G401.6 (cell line): ENCODE measurements at regions not wholly inside any gene's neighbourhood (a gene's known extent, or its start where the extent isn't known, plus 50 kb on each side); places are given as distances from the start of the nearest gene placed in this dataset.
"Not testable (repeated sequence)": the region's sequence is repeated elsewhere in the genome, so short reads cannot be mapped to it uniquely, and the experiment has no call there.

ENCODE experiments used
- FAIRE-seq: peaks from 2 replicates; lab custom pipeline; 2012; peaks lifted over from hg19 to GRCh38; lab: Jason Lieb, UNC

GRCh38 chr9:29006628-29007027, 1433.3 kb upstream of the C9orf72 start:
- FAIRE-seq, result no peak

DNA sequence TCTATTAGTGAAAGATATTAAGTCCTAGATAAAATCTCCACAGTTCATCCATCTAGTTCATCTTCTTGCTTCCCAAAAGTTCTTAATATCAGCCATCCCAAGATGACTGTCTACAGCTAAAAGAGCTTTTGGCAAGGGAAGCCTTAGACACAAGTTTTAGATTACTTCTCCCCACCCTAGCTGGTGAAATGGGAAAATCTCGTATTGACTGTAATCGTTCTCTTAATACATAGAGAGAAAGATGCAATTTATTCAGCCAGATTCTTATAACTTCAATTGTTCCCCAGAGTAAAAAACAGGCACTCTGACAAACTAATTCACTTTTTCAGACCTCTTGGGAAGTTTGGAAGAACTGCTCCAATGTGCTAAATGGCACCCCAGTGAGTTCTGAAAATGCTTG, 1439.6 kb upstream of the C9orf72 start:
- FAIRE-seq, result no peak

GRCh38 chr9:29021632-29022031, 1448.4 kb upstream of the C9orf72 start:
- no peak for FAIRE-seq

DNA sequence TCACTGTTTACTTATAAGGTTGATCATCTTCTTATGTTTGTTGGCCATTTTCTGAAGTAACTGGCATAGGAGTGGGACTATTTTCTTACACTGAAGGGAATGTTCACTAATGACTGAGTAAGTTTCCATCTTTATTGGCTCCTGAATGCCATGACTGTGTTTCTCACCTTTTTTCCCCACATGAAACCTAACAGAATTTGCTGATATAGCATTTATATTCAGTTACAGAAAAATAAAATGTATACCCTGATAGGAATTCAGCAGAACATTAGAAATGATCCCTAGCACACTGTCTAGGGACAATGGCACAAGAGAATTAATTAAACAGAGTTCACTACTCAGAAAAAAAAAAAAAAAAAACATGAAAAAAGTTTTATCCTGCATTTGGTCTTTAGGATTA, 1465.1 kb upstream of the C9orf72 start:
- FAIRE-seq, result no peak

- FAIRE-seq, result no peak
Observed at GRCh38 chr9:29039258-29039657, 1466.0 kb upstream of the C9orf72 start.

- FAIRE-seq, result no peak
Observed at GRCh38 chr9:29043072-29043471, 1469.8 kb upstream of the C9orf72 start.

DNA sequence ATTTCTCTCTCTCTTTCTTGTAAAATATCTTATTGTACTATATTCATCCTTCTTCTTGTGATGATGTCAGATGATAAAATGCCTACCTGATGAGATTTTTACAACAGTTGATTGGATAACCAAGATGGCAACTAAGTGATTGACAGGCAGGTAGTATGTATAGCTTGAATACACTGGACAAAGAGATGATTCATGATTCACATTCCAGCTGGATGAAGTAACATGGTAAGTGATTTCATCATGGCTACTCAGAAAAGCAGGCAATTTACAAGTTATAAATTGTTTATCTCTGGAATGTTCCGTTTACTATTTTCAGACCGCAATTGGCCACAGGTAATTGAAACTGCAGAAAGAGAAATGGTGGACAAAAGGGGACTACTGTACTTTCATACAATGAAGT, 1471.7 kb upstream of the C9orf72 start:
- no peak for FAIRE-seq

- FAIRE-seq, result no peak
Observed at GRCh38 chr9:29060041-29060440, 1486.8 kb upstream of the C9orf72 start.

DNA sequence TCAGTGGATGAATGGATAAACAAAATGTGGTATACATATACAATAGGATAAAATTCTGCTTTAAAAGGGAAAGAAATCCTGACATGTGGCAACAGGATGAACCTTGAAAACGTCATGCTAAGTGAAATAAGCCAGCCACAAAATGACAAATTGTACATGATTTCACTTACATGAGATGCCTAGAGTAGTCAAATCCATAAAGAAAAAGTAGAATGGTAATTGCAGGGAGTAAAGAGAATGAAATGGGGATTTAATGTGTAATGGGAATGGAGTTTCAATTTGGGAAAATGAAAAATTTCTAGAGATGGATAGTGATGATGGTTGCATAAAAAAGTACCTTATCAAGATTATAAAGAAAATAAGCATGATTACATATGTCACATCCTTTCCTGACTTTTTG, 1489.2 kb upstream of the C9orf72 start:
- no peak for FAIRE-seq

DNA sequence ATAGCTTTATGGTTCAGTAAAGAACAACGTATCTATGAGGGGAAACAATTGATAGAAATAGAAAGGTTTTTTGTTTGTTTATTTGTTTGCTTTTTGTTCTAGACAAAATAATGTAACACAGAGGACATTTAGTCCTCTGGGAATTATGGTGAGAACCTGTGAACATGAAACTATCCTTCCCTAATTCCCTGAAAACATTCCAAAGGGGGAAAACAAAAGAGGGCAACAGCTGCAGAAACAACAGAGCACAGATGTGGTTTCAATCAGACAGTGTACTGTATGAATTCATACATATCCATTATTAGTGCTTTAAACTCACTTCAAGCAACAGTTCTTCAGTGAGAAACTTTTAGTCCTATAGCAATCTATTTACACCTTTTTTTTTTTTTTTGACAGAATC, 1489.8 kb upstream of the C9orf72 start:
- FAIRE-seq, result no peak

DNA sequence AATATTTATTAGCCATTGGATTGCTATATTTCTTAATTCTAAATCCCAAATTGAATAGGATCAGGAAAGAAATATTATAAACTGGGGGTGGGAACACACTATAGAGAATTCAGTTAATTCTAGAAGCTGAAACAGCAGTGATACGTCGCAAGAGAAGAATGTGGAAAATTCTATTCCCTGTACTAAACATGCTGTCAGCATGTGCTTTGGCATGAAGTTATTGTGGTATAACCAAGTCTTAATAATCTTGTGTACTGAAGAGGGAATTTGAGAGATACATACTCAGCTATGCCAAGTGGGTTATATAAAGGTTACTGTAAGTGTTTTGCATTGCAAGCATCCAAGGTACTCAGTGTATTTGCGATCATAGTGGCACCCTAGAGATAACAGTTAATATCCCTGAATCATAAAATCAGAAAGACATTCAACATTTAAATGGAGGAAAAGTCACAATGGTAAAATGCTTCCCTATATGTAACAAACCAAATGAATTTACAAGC, 1492.9 kb upstream of the C9orf72 start:
- no peak for FAIRE-seq

DNA sequence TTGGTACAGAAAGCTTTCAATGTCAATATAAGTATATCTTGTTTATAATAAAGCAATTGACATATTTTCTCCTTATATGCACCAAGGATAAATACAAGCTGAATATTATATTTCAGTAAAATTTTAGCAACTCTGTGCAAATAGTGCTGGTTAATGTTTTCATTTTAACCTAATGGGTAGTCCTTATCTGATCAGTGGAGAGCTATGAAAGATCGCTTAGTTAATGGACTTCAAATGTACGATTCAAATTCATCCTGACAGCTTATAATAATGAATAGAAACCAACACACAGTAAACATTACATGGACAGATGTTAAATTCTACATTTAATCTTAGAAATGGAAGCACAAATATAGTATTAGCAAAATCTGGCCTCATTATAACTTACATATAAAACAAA, 1495.2 kb upstream of the C9orf72 start:
- FAIRE-seq, result no peak

- no peak for FAIRE-seq
Observed at GRCh38 chr9:29069376-29069775, 1496.1 kb upstream of the C9orf72 start.

DNA sequence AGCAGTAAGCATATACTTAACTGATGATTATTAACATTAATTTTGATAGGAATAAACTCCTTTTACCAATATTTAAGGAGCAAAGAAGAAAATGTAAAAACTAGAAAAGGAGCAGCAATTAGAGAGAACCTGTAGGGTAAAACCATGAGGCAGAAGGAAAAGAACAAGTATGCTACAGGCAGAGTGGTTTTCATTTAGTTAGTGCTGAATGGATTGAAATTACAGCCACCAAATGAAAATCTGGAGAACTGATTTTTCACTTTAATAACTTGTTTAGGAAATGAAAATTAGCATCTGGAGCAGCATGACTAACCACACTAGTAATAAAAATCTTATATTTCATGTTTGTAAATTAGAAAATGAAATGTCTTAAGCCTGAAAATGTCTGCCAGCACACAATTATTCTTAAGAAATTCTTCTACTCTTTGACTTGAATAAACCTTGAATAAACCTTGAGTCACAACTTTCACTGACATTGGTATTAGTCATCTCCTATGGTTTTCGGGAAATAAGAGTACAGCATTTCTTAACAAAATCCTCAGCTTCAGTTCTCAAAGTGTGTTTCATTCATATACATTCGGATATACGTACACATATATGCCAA, 1504.9 kb upstream of the C9orf72 start:
- no peak for FAIRE-seq

DNA sequence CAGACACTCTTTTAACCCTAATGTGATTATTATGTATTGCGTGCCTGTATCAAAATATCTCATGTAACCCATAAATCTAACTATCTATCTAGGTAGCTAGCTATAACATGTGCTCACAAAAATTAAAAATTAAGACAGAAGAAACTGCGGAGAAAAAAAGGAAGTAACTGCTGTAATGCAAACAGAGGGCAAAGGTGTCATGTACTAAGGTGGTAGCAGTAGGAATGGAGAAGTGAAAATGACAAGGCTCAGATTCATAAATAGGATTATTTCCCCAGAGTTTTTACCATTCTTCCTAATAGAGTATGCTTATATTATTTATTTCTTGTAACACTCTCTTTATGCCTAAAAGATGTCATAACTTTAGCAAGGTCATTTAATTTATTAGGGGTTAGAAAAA, 1527.5 kb upstream of the C9orf72 start:
- FAIRE-seq, result no peak

GRCh38 chr9:29104166-29104565, 1530.9 kb upstream of the C9orf72 start:
- FAIRE-seq, result not testable (repeated sequence)

DNA sequence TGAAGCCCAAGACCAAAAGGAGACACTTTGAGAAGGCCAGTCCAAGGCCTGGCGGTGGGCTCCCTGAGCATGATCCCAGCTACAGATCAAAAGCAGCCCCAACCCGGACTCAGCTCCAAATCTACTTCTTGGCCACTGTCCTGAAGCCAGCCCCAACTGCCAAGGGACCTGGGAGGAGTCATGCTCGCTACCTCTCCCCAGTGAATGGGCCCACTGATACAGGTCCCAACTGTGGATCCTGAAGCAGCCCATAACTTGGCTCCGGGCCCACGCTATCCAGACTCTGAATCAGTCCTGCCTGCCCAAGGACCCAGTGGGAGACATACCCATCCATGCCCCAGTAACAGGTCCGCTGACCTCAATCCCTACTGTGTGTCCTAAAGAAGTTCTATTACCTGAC, 1545.3 kb upstream of the C9orf72 start:
- FAIRE-seq, result no peak

DNA sequence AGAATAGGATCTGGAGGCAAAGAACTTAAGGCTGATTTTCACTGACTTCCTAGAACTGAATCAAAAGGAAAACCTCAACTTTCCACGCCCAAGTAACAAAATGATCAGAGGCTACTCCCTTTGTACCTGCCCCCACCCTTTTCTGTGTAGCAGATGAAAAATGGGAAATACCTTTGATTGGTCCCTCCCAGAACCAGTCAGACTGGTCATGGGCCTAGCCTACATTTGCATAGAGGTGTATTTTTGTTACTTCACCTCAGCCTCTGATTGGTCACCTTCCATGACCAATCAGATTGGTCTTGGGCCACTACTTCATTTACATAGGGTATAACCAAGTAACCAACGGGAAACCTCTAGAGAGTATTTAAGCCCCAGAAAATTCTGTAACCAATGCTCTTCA, 1553.5 kb upstream of the C9orf72 start:
- no peak for FAIRE-seq

GRCh38 chr9:29129763-29130162, 1556.5 kb upstream of the C9orf72 start:
- no peak for FAIRE-seq

- no peak for FAIRE-seq
Observed at GRCh38 chr9:29144476-29144875, 1571.2 kb upstream of the C9orf72 start.

GRCh38 chr9:29150606-29151005, 1577.3 kb upstream of the C9orf72 start:
- FAIRE-seq, result no peak

DNA sequence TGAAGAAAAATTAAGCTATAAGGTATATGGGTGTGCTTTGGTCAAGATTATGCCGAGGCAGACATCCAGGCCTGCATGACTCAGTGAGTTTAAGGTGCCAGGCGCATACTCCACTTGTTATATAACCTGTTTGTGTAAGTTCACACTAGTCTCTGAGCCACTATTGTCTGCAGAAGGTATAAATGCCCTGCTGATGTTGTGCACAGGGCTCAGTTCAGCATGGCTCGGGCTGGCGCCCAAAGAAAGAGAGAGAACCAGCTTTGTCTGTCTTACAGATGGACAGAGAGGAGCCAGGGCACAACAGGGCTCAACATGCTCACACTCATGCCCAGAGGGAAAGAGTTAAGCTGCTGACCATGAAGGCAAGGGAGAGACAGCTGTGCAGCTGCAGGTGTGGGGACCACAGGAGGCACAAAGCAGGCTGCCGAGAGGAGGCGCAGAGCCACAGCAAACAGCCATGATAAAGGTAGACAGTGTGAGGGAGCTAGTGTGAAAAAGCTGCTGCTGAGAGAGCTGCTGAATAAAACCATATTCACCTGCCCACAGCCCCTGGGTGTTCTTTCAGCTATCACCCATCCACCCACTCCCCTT, 1587.6 kb upstream of the C9orf72 start:
- FAIRE-seq, result no peak

DNA sequence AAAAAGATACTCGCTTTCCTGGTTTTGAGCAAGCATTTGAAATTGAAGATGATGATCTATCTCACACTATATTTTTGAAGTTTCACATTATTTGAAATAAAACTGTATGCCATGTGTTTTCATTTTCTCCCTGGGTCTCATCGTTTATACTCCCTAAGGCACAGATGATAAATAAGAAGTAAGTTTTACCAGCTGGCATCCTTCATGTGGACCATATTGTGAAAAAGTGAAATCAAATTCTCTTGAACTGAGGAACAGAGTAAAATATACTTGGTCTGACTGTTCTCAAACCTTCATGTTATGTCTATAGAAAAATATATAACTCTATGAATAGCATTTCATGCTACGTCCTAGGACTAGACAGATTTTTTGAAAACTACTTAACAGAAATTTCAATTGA, 1600.9 kb upstream of the C9orf72 start:
- FAIRE-seq, result no peak

DNA sequence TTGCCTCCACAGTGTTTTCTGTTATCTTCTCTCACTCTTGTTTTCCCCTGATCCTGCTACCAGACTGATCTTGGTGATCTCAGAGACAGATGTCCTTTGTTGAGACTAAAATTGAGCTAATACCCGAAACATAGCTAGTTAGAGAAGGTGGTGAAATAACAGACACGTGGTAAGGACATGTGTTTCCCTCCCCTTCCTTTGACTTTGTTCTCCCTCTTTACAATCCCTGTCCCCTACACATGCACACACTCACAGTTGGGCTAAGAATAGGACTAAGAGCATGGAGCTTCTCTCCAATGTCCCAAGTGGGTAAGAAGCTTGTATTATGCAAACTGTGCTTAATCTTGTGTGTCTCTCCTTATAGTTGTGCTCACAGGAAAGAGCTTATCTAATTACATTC, 1603.0 kb upstream of the C9orf72 start:
- no peak for FAIRE-seq

- FAIRE-seq, result no peak
Observed at GRCh38 chr9:29176786-29177185, 1603.5 kb upstream of the C9orf72 start.
